ENCODE measurements at regions not wholly inside any gene's neighbourhood (a gene's known extent, or its start where the extent isn't known, plus 50 kb on each side); places are given as distances from the start of the nearest gene placed in this dataset.

DNA sequence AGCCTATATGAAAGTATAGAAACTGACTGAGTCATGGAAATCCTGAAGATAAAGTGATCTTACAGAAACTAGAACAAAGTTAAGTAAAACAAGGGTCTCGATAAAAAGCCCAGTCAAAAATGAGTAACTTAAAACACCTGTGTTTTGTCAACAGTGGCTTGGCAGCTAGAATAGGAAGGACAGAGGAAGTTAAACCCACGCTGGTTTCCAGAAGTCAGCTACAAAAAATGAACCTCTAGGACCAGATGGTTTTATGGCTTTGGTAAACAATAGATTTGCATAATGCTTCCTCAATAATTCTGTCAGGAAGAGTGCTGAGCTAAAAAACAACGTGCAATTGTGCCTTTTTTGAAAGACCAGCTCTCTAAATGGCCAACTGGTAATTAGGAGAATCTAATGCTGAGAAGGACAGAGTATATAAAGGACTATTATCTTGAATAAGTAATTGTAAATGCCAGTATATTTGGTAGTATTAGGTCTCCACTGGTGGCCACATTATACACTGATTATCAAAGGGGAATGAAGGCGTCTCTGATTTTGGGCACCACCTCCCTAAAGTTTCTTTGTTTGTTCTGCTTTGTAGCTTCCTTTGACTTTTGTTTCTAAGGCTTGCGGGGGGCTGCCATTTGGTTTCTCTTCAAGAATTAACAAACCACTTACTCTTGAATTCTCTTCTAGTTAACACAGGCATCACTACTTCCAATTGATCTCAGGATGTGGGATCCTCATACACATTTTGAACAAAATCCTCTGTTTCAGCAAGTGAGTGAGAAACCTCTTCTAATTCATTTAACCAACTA is 72.2 kb upstream of the PPP3CA start:
- TF ChIP-seq MAX (IDR thresholded peaks at IDR 0.05) = no peak
- TF ChIP-seq, protein P1, sequence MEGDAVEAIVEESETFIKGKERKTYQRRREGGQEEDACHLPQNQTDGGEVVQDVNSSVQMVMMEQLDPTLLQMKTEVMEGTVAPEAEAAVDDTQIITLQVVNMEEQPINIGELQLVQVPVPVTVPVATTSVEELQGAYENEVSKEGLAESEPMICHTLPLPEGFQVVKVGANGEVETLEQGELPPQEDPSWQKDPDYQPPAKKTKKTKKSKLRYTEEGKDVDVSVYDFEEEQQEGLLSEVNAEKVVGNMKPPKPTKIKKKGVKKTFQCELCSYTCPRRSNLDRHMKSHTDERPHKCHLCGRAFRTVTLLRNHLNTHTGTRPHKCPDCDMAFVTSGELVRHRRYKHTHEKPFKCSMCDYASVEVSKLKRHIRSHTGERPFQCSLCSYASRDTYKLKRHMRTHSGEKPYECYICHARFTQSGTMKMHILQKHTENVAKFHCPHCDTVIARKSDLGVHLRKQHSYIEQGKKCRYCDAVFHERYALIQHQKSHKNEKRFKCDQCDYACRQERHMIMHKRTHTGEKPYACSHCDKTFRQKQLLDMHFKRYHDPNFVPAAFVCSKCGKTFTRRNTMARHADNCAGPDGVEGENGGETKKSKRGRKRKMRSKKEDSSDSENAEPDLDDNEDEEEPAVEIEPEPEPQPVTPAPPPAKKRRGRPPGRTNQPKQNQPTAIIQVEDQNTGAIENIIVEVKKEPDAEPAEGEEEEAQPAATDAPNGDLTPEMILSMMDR (IDR thresholded peaks at IDR 0.05) = no peak
- no peak for TF ChIP-seq SMC3 (IDR thresholded peaks at IDR 0.05)
- TF ChIP-seq ELK1 (IDR thresholded peaks at IDR 0.05; ENCODE audit: low read depth, low read length) = no peak
- no peak for TF ChIP-seq KDM5A (IDR thresholded peaks at IDR 0.05)
- TF ChIP-seq CHD4 (IDR thresholded peaks at IDR 0.05; ENCODE audit: borderline replicate concordance) = no peak
- no peak for TF ChIP-seq RFX5 (IDR thresholded peaks at IDR 0.05)
- no peak for TF ChIP-seq BHLHE40 (IDR thresholded peaks at IDR 0.05; ENCODE audit: low read depth, low read length)
- no peak for TF ChIP-seq ZFP36 (IDR thresholded peaks at IDR 0.05; ENCODE audit: borderline replicate concordance, partially characterized antibody)
